Osteocyte (in vitro differentiated cells): ENCODE measurements at regions not wholly inside any gene's neighbourhood (a gene's known extent, or its start where the extent isn't known, plus 50 kb on each side); places are given as distances from the start of the nearest gene placed in this dataset.
A peak's percentile ranks its signal among the peaks of the same experiment; 100 is the strongest.

Experiments
- DNase-seq: peaks from one replicate; pipeline ENCODE4 v3.0.0; 2021; ENCODE audit warnings: mixed read lengths; ENCODE audit not compliant: unreplicated experiment; ENCODE audit errors: extremely low spot score
- H3K27ac Mint-ChIP-seq: one replicate; pipeline ENCODE4 v1.8.0; 2021; ENCODE audit warnings: mild to moderate bottlenecking, mixed read lengths; ENCODE audit not compliant: unreplicated experiment
- H3K27me3 Mint-ChIP-seq: one replicate; pipeline ENCODE4 v1.8.0; 2021; ENCODE audit warnings: mixed read lengths; ENCODE audit not compliant: unreplicated experiment
- H3K36me3 Mint-ChIP-seq: one replicate; pipeline ENCODE4 v1.8.0; 2021; ENCODE audit warnings: mixed read lengths; ENCODE audit not compliant: unreplicated experiment
- H3K4me1 Mint-ChIP-seq: one replicate; pipeline ENCODE4 v1.8.0; 2021; ENCODE audit warnings: mixed read lengths; ENCODE audit not compliant: unreplicated experiment
- H3K4me3 Mint-ChIP-seq: one replicate; pipeline ENCODE4 v1.8.0; 2021; ENCODE audit warnings: mild to moderate bottlenecking, moderate library complexity, mixed read lengths; ENCODE audit not compliant: unreplicated experiment
- H3K9me3 Mint-ChIP-seq: one replicate; pipeline ENCODE4 v1.8.0; 2021; ENCODE audit warnings: mixed read lengths; ENCODE audit not compliant: unreplicated experiment
- TF ChIP-seq, protein P1 (sequence below): fragments of 200-600 bp; sonication (generic); IDR thresholded peaks from 2 replicates; pipeline ENCODE4 v1.5.0; 2021; ENCODE audit warnings: antibody characterized with exemption, mild to moderate bottlenecking, moderate library complexity

DNA sequence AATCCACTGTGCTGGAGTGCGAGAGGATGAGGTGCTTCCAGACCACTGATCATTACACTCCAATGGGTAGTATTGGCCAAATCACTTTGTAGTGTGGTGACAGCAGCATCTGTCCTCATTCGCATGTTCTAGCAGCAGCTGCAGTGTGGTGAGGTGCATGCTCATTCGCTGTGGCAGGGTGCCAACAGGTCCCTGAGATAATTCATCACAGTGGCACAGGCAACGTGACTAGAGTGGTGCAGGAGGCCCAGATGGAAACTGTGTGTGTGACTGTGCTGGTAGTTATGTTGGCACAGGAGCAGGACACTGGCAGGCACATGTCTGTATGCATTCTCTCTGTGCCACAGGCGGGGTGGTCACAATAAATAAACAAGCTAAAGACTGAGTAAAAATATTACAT, 329.5 kb upstream of the SYT4 start:
- peaks cover 28% of the 10 kb centered on the region for H3K9me3 Mint-ChIP-seq
- peaks cover 6% of the 10 kb centered on the region for H3K27me3 Mint-ChIP-seq
- no peak for DNase-seq
- H3K36me3 Mint-ChIP-seq = peaks cover 14% of the 10 kb centered on the region
- H3K27ac Mint-ChIP-seq = no peak overlapping the region
- no peaks in the 10 kb centered on the region for H3K4me1 Mint-ChIP-seq
- H3K4me3 Mint-ChIP-seq = no peak overlapping the region
- TF ChIP-seq, protein P1, sequence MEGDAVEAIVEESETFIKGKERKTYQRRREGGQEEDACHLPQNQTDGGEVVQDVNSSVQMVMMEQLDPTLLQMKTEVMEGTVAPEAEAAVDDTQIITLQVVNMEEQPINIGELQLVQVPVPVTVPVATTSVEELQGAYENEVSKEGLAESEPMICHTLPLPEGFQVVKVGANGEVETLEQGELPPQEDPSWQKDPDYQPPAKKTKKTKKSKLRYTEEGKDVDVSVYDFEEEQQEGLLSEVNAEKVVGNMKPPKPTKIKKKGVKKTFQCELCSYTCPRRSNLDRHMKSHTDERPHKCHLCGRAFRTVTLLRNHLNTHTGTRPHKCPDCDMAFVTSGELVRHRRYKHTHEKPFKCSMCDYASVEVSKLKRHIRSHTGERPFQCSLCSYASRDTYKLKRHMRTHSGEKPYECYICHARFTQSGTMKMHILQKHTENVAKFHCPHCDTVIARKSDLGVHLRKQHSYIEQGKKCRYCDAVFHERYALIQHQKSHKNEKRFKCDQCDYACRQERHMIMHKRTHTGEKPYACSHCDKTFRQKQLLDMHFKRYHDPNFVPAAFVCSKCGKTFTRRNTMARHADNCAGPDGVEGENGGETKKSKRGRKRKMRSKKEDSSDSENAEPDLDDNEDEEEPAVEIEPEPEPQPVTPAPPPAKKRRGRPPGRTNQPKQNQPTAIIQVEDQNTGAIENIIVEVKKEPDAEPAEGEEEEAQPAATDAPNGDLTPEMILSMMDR = no peak

DNA sequence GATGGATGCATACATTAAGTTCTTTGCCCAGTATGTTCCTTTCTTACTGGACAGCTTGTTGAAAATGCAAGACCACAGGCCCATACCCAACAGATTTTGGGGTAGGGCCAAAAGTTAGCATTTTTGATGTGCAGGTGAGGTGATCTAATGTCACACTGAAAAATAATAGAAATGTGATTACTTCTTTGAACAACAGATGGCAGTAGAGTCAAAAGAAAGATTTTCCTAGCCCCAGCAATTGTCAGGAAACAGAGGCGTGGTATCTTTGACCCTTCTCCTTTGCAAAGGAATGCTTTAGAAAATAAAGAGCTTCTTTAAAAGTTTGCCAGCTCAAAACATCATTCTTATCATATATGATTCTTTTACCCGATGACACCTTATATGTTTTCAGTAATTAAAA, 343.6 kb upstream of the SYT4 start:
- Mint-ChIP-seq H3K36me3 (no peaks in the 10 kb centered on the region), H3K27me3 (peaks cover 2% of the 10 kb centered on the region)
- TF ChIP-seq, protein P1 = peak; percentile 76

DNA sequence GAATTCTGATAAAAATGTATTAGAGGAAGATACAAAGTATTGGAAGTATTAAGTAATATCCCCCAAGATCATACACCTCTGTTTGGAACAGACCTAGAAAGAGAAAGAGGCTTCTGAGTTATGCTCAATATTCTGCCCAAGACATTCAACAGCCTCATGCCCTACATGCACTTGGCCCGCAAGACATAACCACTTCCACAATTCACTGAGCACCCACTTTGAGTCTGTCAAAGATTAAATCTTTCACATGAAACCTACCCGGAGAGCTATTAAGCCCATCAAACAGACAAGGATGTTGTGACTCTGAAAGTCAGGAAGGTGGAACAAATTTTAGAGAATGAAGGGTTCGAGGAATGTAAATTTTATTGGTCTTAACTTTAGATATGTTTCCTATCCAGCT, 344.7 kb upstream of the SYT4 start:
- Mint-ChIP-seq H3K27ac (no peak overlapping the region), H3K4me3 (no peak overlapping the region), H3K36me3 (no peaks in the 10 kb centered on the region), H3K27me3 (no peaks in the 10 kb centered on the region), H3K9me3 (no peaks in the 10 kb centered on the region), H3K4me1 (peaks cover 11% of the 10 kb centered on the region)
- TF ChIP-seq, protein P1 = no peak
- no peak for DNase-seq

More for the DNA sequence above, 343.6 kb upstream of the SYT4 start:
- H3K4me1 Mint-ChIP-seq = peaks cover 11% of the 10 kb centered on the region
- no peaks in the 10 kb centered on the region for H3K9me3 Mint-ChIP-seq
- H3K27ac Mint-ChIP-seq = no peak overlapping the region
- DNase-seq = no peak
- H3K4me3 Mint-ChIP-seq = no peak overlapping the region

DNA sequence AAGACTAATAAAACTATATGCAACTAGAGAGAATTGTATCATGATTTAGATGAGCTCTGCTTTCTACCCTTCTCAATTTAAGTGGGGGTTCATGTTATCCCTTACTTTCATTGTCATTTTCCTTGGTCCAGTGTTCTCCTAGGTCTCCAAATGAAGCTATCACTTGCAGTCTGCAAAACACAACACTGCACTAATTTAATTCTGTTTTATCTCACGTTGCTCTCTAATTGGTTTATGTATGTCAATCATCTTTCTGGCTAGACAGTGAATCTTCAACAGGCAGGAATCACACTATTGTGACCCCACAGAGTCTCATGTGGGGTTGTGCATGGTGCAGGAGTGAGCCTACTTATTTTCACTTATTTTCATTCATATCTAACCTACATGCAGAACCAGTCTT, 348.3 kb upstream of the SYT4 start:
- TF ChIP-seq, protein P1 = no peak
- H3K4me3 Mint-ChIP-seq = no peak overlapping the region
- no peaks in the 10 kb centered on the region for H3K9me3 Mint-ChIP-seq
- no peaks in the 10 kb centered on the region for H3K27me3 Mint-ChIP-seq
- H3K36me3 Mint-ChIP-seq = no peaks in the 10 kb centered on the region
- peaks cover 21% of the 10 kb centered on the region for H3K4me1 Mint-ChIP-seq
- no peak overlapping the region for H3K27ac Mint-ChIP-seq
- no peak for DNase-seq

DNA sequence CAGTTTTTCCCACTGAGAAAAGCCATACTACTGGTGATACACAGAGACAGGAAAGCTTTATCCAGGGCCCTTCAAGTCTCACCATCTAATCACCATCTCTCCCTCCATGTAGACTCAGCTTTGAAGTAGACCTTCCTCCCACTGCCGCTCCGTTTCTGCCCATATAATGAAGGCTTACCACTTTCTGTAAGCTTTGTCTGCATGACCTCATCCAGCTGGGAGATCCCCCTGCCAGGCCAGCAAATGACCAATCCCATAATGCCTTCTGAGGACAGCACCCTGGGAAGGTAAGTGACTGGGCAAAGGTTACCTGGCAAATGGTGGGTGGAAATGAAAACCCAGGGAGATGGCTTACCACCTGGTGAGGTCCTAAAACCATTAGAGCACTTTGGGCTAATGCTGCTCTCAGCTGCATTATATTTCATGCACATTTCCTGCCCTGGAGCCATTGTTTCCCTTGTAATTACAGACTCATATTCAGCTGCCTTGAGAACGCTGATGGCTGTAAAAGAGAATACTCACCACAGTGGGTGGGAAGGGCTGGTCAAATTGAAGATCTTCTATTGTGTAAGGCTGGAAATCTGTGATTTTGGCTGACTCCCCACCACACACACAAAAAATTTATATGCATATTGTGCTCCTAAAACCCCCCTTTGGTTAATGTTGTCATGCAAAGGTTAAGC, 350.7 kb upstream of the SYT4 start:
- peak overlapping the region; percentile 40 for H3K27ac Mint-ChIP-seq

More for the DNA sequence above, 350.7 kb upstream of the SYT4 start:
- DNase-seq = no peak
- H3K27me3 Mint-ChIP-seq = no peaks in the 10 kb centered on the region
- TF ChIP-seq, protein P1 = no peak
- H3K4me3 Mint-ChIP-seq = no peak overlapping the region
- H3K4me1 Mint-ChIP-seq = peaks cover 10% of the 10 kb centered on the region
- H3K36me3 Mint-ChIP-seq = peaks cover 3% of the 10 kb centered on the region
- H3K9me3 Mint-ChIP-seq = no peaks in the 10 kb centered on the region
